Neural cell (in vitro differentiated cells): ENCODE measurements at regions not wholly inside any gene's neighbourhood (a gene's known extent, or its start where the extent isn't known, plus 50 kb on each side); places are given as distances from the start of the nearest gene placed in this dataset.

Experiments
- CTCF ChIP-seq: fragments of 450-650 bp; IDR thresholded peaks from 2 replicates; pipeline ENCODE4 v1.5.1; 2014; ENCODE audit warnings: antibody characterized with exemption, mild to moderate bottlenecking, moderate library complexity; ENCODE audit not compliant: poor library complexity, severe bottlenecking
- EP300 ChIP-seq: fragments of 450-650 bp; conservative IDR thresholded peaks from 2 replicates; pipeline ENCODE4 v1.6.1; 2014; ENCODE audit warnings: antibody characterized with exemption, mild to moderate bottlenecking, moderate library complexity; ENCODE audit not compliant: poor library complexity, severe bottlenecking
- EZH2 ChIP-seq: fragments of 200-600, 300-800 bp; shearing (Covaris generic), sonication (generic); IDR thresholded peaks from 2 replicates; pipeline ENCODE4 v1.6.1; 2014; ENCODE audit warnings: antibody characterized with exemption, low read length, borderline replicate concordance, mild to moderate bottlenecking; ENCODE audit not compliant: insufficient read depth, poor library complexity, severe bottlenecking
- MXI1 ChIP-seq: fragments of 450-650 bp; conservative IDR thresholded peaks from 2 replicates; pipeline ENCODE4 v1.6.1; 2014; ENCODE audit warnings: antibody characterized with exemption, mild to moderate bottlenecking; ENCODE audit not compliant: poor library complexity, severe bottlenecking
- POLR2AphosphoS5 ChIP-seq: IDR thresholded peaks from 2 replicates; pipeline ENCODE4 v1.6.1; 2012
- RAD21 ChIP-seq: fragments of 450-650 bp; conservative IDR thresholded peaks from 2 replicates; pipeline ENCODE4 v1.6.1; 2014; ENCODE audit warnings: antibody characterized with exemption, mild to moderate bottlenecking, moderate library complexity
- REST ChIP-seq: IDR thresholded peaks from 2 replicates; pipeline ENCODE4 v1.6.1; 2012; ENCODE audit warnings: borderline replicate concordance
- SMC3 ChIP-seq: fragments of 450-650 bp; conservative IDR thresholded peaks from 2 replicates; pipeline ENCODE4 v1.6.1; 2014; ENCODE audit warnings: antibody characterized with exemption, mild to moderate bottlenecking, moderate library complexity; ENCODE audit not compliant: poor library complexity
- TAF1 ChIP-seq: IDR thresholded peaks from 2 replicates; pipeline ENCODE4 v1.6.1; 2012; ENCODE audit warnings: low read depth

GRCh38 chr14:70265422-70265821 is 76.7 kb upstream of the SLC8A3 start:
- TF ChIP-seq MXI1: no peak
- no peak for TF ChIP-seq CTCF
- no peak for TF ChIP-seq REST
- no peak for TF ChIP-seq POLR2AphosphoS5
- TF ChIP-seq EZH2: no peak
- no peak for TF ChIP-seq EP300
- no peak for TF ChIP-seq TAF1
- TF ChIP-seq RAD21: no peak
- no peak for TF ChIP-seq SMC3
